ENCODE measurements at regions not wholly inside any gene's neighbourhood (a gene's known extent, or its start where the extent isn't known, plus 50 kb on each side); places are given as distances from the start of the nearest gene placed in this dataset.

- H3K27ac Mint-ChIP-seq (ENCODE audit: unreplicated experiment), result no peak overlapping the region
- no peaks in the 10 kb centered on the region for H3K4me1 Mint-ChIP-seq (ENCODE audit: unreplicated experiment)
- H3K36me3 Mint-ChIP-seq (ENCODE audit: low read depth, unreplicated experiment), result no peaks in the 10 kb centered on the region
- H3K9me3 Mint-ChIP-seq (ENCODE audit: unreplicated experiment), result no peaks in the 10 kb centered on the region
- no peak for DNase-seq (ENCODE audit: low spot score)
- TF ChIP-seq CTCF (IDR thresholded peaks at IDR 0.05; ENCODE audit: unreplicated experiment), result no peak
- H3K4me3 Mint-ChIP-seq (ENCODE audit: unreplicated experiment), result no peak overlapping the region
- no peaks in the 10 kb centered on the region for H3K27me3 Mint-ChIP-seq (ENCODE audit: unreplicated experiment)
Observed at GRCh38 chr17:34788696-34789095, 172.6 kb downstream of the CCT6B start.

- DNase-seq (ENCODE audit: low spot score), result no peak
- TF ChIP-seq CTCF (IDR thresholded peaks at IDR 0.05; ENCODE audit: unreplicated experiment), result no peak
- Mint-ChIP-seq H3K9me3 (ENCODE audit: unreplicated experiment) (no peaks in the 10 kb centered on the region), H3K4me3 (ENCODE audit: unreplicated experiment) (no peak overlapping the region), H3K27ac (ENCODE audit: unreplicated experiment) (no peak overlapping the region), H3K36me3 (ENCODE audit: low read depth, unreplicated experiment) (no peaks in the 10 kb centered on the region), H3K4me1 (ENCODE audit: unreplicated experiment) (no peaks in the 10 kb centered on the region), H3K27me3 (ENCODE audit: unreplicated experiment) (no peaks in the 10 kb centered on the region)
Observed at GRCh38 chr17:34784526-34784925, 176.7 kb downstream of the CCT6B start.

- no peak for TF ChIP-seq CTCF (IDR thresholded peaks at IDR 0.05; ENCODE audit: unreplicated experiment)
- H3K27ac Mint-ChIP-seq (ENCODE audit: unreplicated experiment), result no peak overlapping the region
- no peaks in the 10 kb centered on the region for H3K27me3 Mint-ChIP-seq (ENCODE audit: unreplicated experiment)
- no peaks in the 10 kb centered on the region for H3K9me3 Mint-ChIP-seq (ENCODE audit: unreplicated experiment)
- H3K36me3 Mint-ChIP-seq (ENCODE audit: low read depth, unreplicated experiment), result no peaks in the 10 kb centered on the region
- DNase-seq (ENCODE audit: low spot score), result no peak
- H3K4me1 Mint-ChIP-seq (ENCODE audit: unreplicated experiment), result no peaks in the 10 kb centered on the region
- H3K4me3 Mint-ChIP-seq (ENCODE audit: unreplicated experiment), result no peak overlapping the region
Observed at GRCh38 chr17:34782271-34782670, 179.0 kb downstream of the CCT6B start.

GRCh38 chr17:34781571-34782108 is 179.6 kb downstream of the CCT6B start:
- TF ChIP-seq CTCF (IDR thresholded peaks at IDR 0.05; ENCODE audit: unreplicated experiment), result no peak
- H3K27ac Mint-ChIP-seq (ENCODE audit: unreplicated experiment), result no peak overlapping the region
- no peaks in the 10 kb centered on the region for H3K36me3 Mint-ChIP-seq (ENCODE audit: low read depth, unreplicated experiment)
- H3K9me3 Mint-ChIP-seq (ENCODE audit: unreplicated experiment), result no peaks in the 10 kb centered on the region
- no peak overlapping the region for H3K4me3 Mint-ChIP-seq (ENCODE audit: unreplicated experiment)
- no peaks in the 10 kb centered on the region for H3K27me3 Mint-ChIP-seq (ENCODE audit: unreplicated experiment)
- H3K4me1 Mint-ChIP-seq (ENCODE audit: unreplicated experiment), result no peaks in the 10 kb centered on the region
- DNase-seq (ENCODE audit: low spot score), result no peak

GRCh38 chr17:34781071-34781470 is 180.2 kb downstream of the CCT6B start:
- no peak for TF ChIP-seq CTCF (IDR thresholded peaks at IDR 0.05; ENCODE audit: unreplicated experiment)
- Mint-ChIP-seq H3K9me3 (ENCODE audit: unreplicated experiment) (no peaks in the 10 kb centered on the region), H3K4me1 (ENCODE audit: unreplicated experiment) (no peaks in the 10 kb centered on the region), H3K4me3 (ENCODE audit: unreplicated experiment) (no peak overlapping the region), H3K36me3 (ENCODE audit: low read depth, unreplicated experiment) (no peaks in the 10 kb centered on the region), H3K27ac (ENCODE audit: unreplicated experiment) (no peak overlapping the region), H3K27me3 (ENCODE audit: unreplicated experiment) (no peaks in the 10 kb centered on the region)
- no peak for DNase-seq (ENCODE audit: low spot score)

All from endothelial cell (in vitro differentiated cells).